SK-N-SH (cell line): ENCODE measurements at regions not wholly inside any gene's neighbourhood (a gene's known extent, or its start where the extent isn't known, plus 50 kb on each side); places are given as distances from the start of the nearest gene placed in this dataset.

Source experiments
- CTCF ChIA-PET: fragments of 300-600, 350-600 bp; formaldehyde crosslinking; extraction: SDS; loops from one replicate; lab custom pipeline; 2021; lab: Yijun Ruan, JAX
- POLR2A ChIA-PET: fragments of 350-600 bp; sonication (Branson Sonifier 250); formaldehyde crosslinking; extraction: SDS; loops from one replicate; lab custom pipeline; 2020; ENCODE audit warnings: antibody characterized with exemption, inconsistent platforms; lab: Yijun Ruan, JAX
- DNase-seq: peaks from one replicate; pipeline ENCODE4 v3.0.0; 2012
- H2AFZ ChIP-seq: fragments of 200-600 bp; sonication (generic); 2 replicates; pipeline ENCODE4 v1.8.1; 2016; ENCODE audit warnings: antibody characterized with exemption, mild to moderate bottlenecking, low read depth
- H3F3A ChIP-seq: fragments of 200-600 bp; sonication (generic); replicated peaks from 2 replicates; pipeline ENCODE3; 2016; ENCODE audit warnings: antibody characterized with exemption, mild to moderate bottlenecking; ENCODE audit not compliant: insufficient read depth
- H3K27ac ChIP-seq, 2 experiments: fragments of 200-500 bp in 1 of 2; fragments of 200-600 bp in 1 of 2; sonication (Bioruptor generic) in 1 of 2; sonication (generic), shearing (Covaris generic) in 1 of 2; 2 replicates each; pipeline versions ENCODE4 v1.5.1 to v1.6.1; 2014 to 2016; ENCODE audit warnings: low read depth in 2 of 2, inconsistent platforms in 1 of 2, low read length in 1 of 2, mild to moderate bottlenecking in 1 of 2, mixed read lengths in 1 of 2
- H3K27me3 ChIP-seq: fragments of 200-600 bp; sonication (generic), shearing (Covaris generic); 2 replicates; pipeline ENCODE4 v1.6.1; 2016; ENCODE audit warnings: mixed run types; ENCODE audit not compliant: insufficient read depth
- H3K36me3 ChIP-seq, 2 experiments: fragments of 200-500 bp in 1 of 2; fragments of 200-600 bp in 1 of 2; sonication (Bioruptor generic) in 1 of 2; sonication (generic) in 1 of 2; replicated peaks in 1 of 2; 2 replicates each; pipeline versions ENCODE3 to v1.5.1; 2014 to 2016; ENCODE audit warnings: low read length in 1 of 2, mild to moderate bottlenecking in 1 of 2; ENCODE audit not compliant: insufficient read depth in 2 of 2, control insufficient read depth in 1 of 2
- H3K4me1 ChIP-seq, 2 experiments: fragments of 200-500 bp in 1 of 2; fragments of 200-600 bp in 1 of 2; sonication (Bioruptor generic) in 1 of 2; sonication (generic), shearing (Covaris generic) in 1 of 2; 2 replicates each; pipeline versions ENCODE4 v1.5.1 to v1.6.1; 2014 to 2016; ENCODE audit warnings: low read depth in 1 of 2, low read length in 1 of 2, mixed run types in 1 of 2; ENCODE audit not compliant: insufficient read depth in 2 of 2, control insufficient read depth in 1 of 2
- H3K4me2 ChIP-seq: fragments of 200-600 bp; sonication (generic), shearing (Covaris generic); 2 replicates; pipeline ENCODE4 v1.6.1; 2017; ENCODE audit warnings: mixed run types
- H3K4me3 ChIP-seq, 2 experiments: fragments of 200-500 bp in 1 of 2; fragments of 200-600 bp in 1 of 2; sonication (Bioruptor generic) in 1 of 2; sonication (generic), shearing (Covaris generic) in 1 of 2; 2 replicates each; pipeline versions ENCODE4 v1.5.1 to v1.8.1; 2014 to 2016; ENCODE audit warnings: low read depth in 2 of 2, inconsistent platforms in 1 of 2, low read length in 1 of 2, mild to moderate bottlenecking in 1 of 2, mixed read lengths in 1 of 2, moderate library complexity in 1 of 2
- H3K79me2 ChIP-seq: fragments of 200-600 bp; sonication (generic); 2 replicates; pipeline ENCODE4 v1.8.1; 2017; ENCODE audit warnings: mild to moderate bottlenecking; ENCODE audit not compliant: insufficient read depth
- H3K9ac ChIP-seq: fragments of 200-600 bp; sonication (generic); 2 replicates; pipeline ENCODE4 v1.6.1; 2017; ENCODE audit warnings: mixed run types
- H3K9me2 ChIP-seq: fragments of 200-600 bp; sonication (generic); 2 replicates; pipeline ENCODE4 v1.6.1; 2017; ENCODE audit warnings: mixed run types
- H3K9me3 ChIP-seq: fragments of 200-600 bp; sonication (generic); 2 replicates; pipeline ENCODE4 v1.6.1; 2017; ENCODE audit warnings: mixed run types, mild to moderate bottlenecking, moderate library complexity
- H4K20me1 ChIP-seq: fragments of 200-600 bp; sonication (generic); 2 replicates; pipeline ENCODE4 v1.6.1; 2017; ENCODE audit warnings: mild to moderate bottlenecking, mixed run types; ENCODE audit not compliant: insufficient read depth
- CHD2 ChIP-seq: fragments of 150-350 bp; IDR thresholded peaks from 2 replicates; pipeline ENCODE4 v1.6.1; 2018; ENCODE audit warnings: low read length; ENCODE audit not compliant: partially characterized antibody
- CTCF ChIP-seq: fragments of 200-600 bp; sonication (generic); IDR thresholded peaks from 2 replicates; pipeline ENCODE4 v1.6.1; 2017; ENCODE audit warnings: antibody characterized with exemption, mild to moderate bottlenecking, moderate library complexity
- ELF1 ChIP-seq: IDR thresholded peaks from 2 replicates; pipeline ENCODE4 v1.4.0; 2012
- EZH2phosphoT487 ChIP-seq: fragments of 200-600 bp; sonication (generic); IDR thresholded peaks from 2 replicates; pipeline ENCODE4 v1.6.1; 2017; ENCODE audit warnings: low read depth, mixed run types, mild to moderate bottlenecking, antibody characterized with exemption, moderate library complexity, borderline replicate concordance
- FOSL2 ChIP-seq: IDR thresholded peaks from 2 replicates; pipeline ENCODE4 v1.4.0; 2012; ENCODE audit warnings: low read depth, mild to moderate bottlenecking, moderate library complexity, borderline replicate concordance
- MEF2A ChIP-seq: IDR thresholded peaks from 2 replicates; pipeline ENCODE4 v1.4.0; 2012; ENCODE audit warnings: low read depth, borderline replicate concordance
- MXI1 ChIP-seq: IDR thresholded peaks from 2 replicates; pipeline ENCODE4 v1.6.1; 2012; ENCODE audit warnings: mild to moderate bottlenecking, low read depth, low read length, improper control_type of control experiment
- NFIC ChIP-seq: IDR thresholded peaks from 2 replicates; pipeline ENCODE4 v1.4.0; 2012; ENCODE audit warnings: borderline replicate concordance
- PBX3 ChIP-seq: IDR thresholded peaks from 2 replicates; pipeline ENCODE4; 2012
- RAD21 ChIP-seq: IDR thresholded peaks from 2 replicates; pipeline ENCODE4 v1.6.1; 2012; ENCODE audit warnings: mild to moderate bottlenecking, low read length
- RFX5 ChIP-seq: IDR thresholded peaks from 2 replicates; pipeline ENCODE4 v1.6.1; 2012; ENCODE audit warnings: mild to moderate bottlenecking, improper control_type of control experiment, low read length
- RXRA ChIP-seq: IDR thresholded peaks from 2 replicates; pipeline ENCODE4 v1.4.0; 2012; ENCODE audit warnings: low read depth, mild to moderate bottlenecking, borderline replicate concordance
- SIN3A ChIP-seq: IDR thresholded peaks from 2 replicates; pipeline ENCODE4 v1.6.1; 2012; ENCODE audit warnings: low read depth, mild to moderate bottlenecking, low read length, moderate library complexity, borderline replicate concordance
- SMC3 ChIP-seq: IDR thresholded peaks from 2 replicates; pipeline ENCODE4 v1.6.1; 2012; ENCODE audit warnings: low read depth, low read length, improper control_type of control experiment
- TCF12 ChIP-seq: IDR thresholded peaks from 2 replicates; pipeline ENCODE4 v1.4.0; 2012
- TEAD4 ChIP-seq: IDR thresholded peaks from 2 replicates; pipeline ENCODE4 v1.4.0; 2012; ENCODE audit warnings: mild to moderate bottlenecking, borderline replicate concordance; ENCODE audit not compliant: insufficient read depth
- USF1 ChIP-seq: IDR thresholded peaks from 2 replicates; pipeline ENCODE4 v1.4.0; 2012; ENCODE audit warnings: low read depth, borderline replicate concordance
- USF2 ChIP-seq: fragments of 150-350 bp; IDR thresholded peaks from 2 replicates; pipeline ENCODE4 v1.6.1; 2017; ENCODE audit warnings: antibody characterized with exemption, low read length, low read depth, borderline replicate concordance
- YY1 ChIP-seq: IDR thresholded peaks from 2 replicates; pipeline ENCODE4 v1.4.0; 2012; ENCODE audit warnings: low read depth, mild to moderate bottlenecking
- ZBTB33 ChIP-seq: IDR thresholded peaks from 2 replicates; pipeline ENCODE4 v1.4.0; 2012; ENCODE audit warnings: low read depth, borderline replicate concordance

GRCh38 chr3:80542456-80542855, 774.7 kb upstream of the ROBO1 start:
- Histone ChIP-seq H4K20me1 (no peaks in the 10 kb centered on the region), H3K27me3 (no peaks in the 10 kb centered on the region), H3F3A (no peaks in the 10 kb centered on the region), H3K9me3 (no peaks in the 10 kb centered on the region), H3K4me3 (no peak overlapping the region), H3K27ac (no peak overlapping the region; a peak in 1 of 4 replicates), H3K9ac (no peak overlapping the region), H3K9me2 (no peaks in the 10 kb centered on the region), H2AFZ (0 out of 2 replicates have a peak overlapping the region, but pooled peaks have one; percentile 11), H3K79me2 (no peaks in the 10 kb centered on the region), H3K4me1 (no peaks in the 10 kb centered on the region), H3K4me2 (no peak overlapping the region), H3K36me3 (no peaks in the 10 kb centered on the region)
- DNase-seq: no peak
- ChIA-PET POLR2A (no interaction called here), CTCF (no interaction called here)
- TF ChIP-seq EZH2phosphoT487: no peak
- no peak for TF ChIP-seq USF2
- no peak for TF ChIP-seq SMC3
- TF ChIP-seq SIN3A: no peak
- TF ChIP-seq USF1: no peak
- no peak for TF ChIP-seq RAD21
- TF ChIP-seq RFX5: no peak
- no peak for TF ChIP-seq FOSL2
- TF ChIP-seq YY1: no peak
- TF ChIP-seq CHD2: no peak
- no peak for TF ChIP-seq CTCF
- TF ChIP-seq ZBTB33: no peak
- no peak for TF ChIP-seq MEF2A
- TF ChIP-seq ELF1: no peak
- no peak for TF ChIP-seq TEAD4
- no peak for TF ChIP-seq NFIC
- no peak for TF ChIP-seq RXRA
- no peak for TF ChIP-seq MXI1
- TF ChIP-seq PBX3: no peak
- TF ChIP-seq TCF12: no peak
